PC-9 (cell line): ENCODE measurements at regions not wholly inside any gene's neighbourhood (a gene's known extent, or its start where the extent isn't known, plus 50 kb on each side); places are given as distances from the start of the nearest gene placed in this dataset.
A peak's percentile ranks its signal among the peaks of the same experiment; 100 is the strongest.

ENCODE experiments used
- BruUV-seq: library from RNA; stranded (reverse); fragments of 400-500 nt; replicated peaks from 2 replicates; lab custom pipeline; 2021; lab: Mats Ljungman, UMichigan
- CTCF ChIA-PET: fragments of 300-600 bp; sonication (Branson Sonifier 250); formaldehyde crosslinking; loops from one replicate; lab custom pipeline; 2022; ENCODE audit warnings: antibody characterized with exemption; lab: Charles Lee
- POLR2A ChIA-PET: fragments of 300-600 bp; sonication (Branson Sonifier 250); formaldehyde crosslinking; loops from one replicate; lab custom pipeline; 2022; ENCODE audit warnings: antibody characterized with exemption; ENCODE audit not compliant: unreplicated experiment; lab: Charles Lee
- DNase-seq, 2 experiments: peaks; one replicate each; pipeline versions ENCODE4 v3.0.0 to v3.0.0-alpha.2; 2015 to 2022; ENCODE audit warnings: mixed read lengths in 1 of 2
- H2AFZ ChIP-seq: fragments of 200-600 bp; sonication (generic); 2 replicates; pipeline ENCODE4 v1.8.1; 2017; ENCODE audit warnings: antibody characterized with exemption
- H3F3A ChIP-seq: fragments of 200-600 bp; sonication (generic); 2 replicates; pipeline ENCODE4 v1.8.1; 2017; ENCODE audit warnings: antibody characterized with exemption, mild to moderate bottlenecking, low read depth; ENCODE audit not compliant: insufficient read depth
- H3K27ac ChIP-seq: fragments of 200-600 bp; sonication (generic); 2 replicates; pipeline ENCODE4 v1.6.1; 2016; ENCODE audit warnings: mixed run types
- H3K27me3 ChIP-seq: fragments of 200-600 bp; sonication (generic); 2 replicates; pipeline ENCODE4 v1.6.1; 2016; ENCODE audit warnings: low read depth, mixed run types; ENCODE audit not compliant: insufficient read depth
- H3K36me3 ChIP-seq: fragments of 200-600 bp; sonication (generic); 2 replicates; pipeline ENCODE4 v1.6.1; 2016; ENCODE audit warnings: low read depth, mixed run types
- H3K4me1 ChIP-seq: fragments of 200-600 bp; sonication (generic); replicated peaks from 2 replicates; pipeline ENCODE4 v1.6.1; 2016; ENCODE audit warnings: mixed run types; ENCODE audit not compliant: insufficient read depth
- H3K4me2 ChIP-seq: fragments of 200-600 bp; sonication (generic); 2 replicates; pipeline ENCODE4 v1.6.1; 2017; ENCODE audit warnings: mixed run types
- H3K4me3 ChIP-seq: fragments of 200-600 bp; sonication (generic); 2 replicates; pipeline ENCODE4 v1.6.1; 2016; ENCODE audit warnings: mixed run types
- H3K79me2 ChIP-seq: fragments of 200-600 bp; sonication (generic); 2 replicates; pipeline ENCODE4 v1.6.1; 2017; ENCODE audit warnings: low read depth, mixed run types
- H3K9me2 ChIP-seq: fragments of 200-600 bp; sonication (generic); 2 replicates; pipeline ENCODE4 v1.8.1; 2017; ENCODE audit warnings: mild to moderate bottlenecking; ENCODE audit not compliant: insufficient read depth
- H3K9me3 ChIP-seq: fragments of 200-600 bp; sonication (generic); 2 replicates; pipeline ENCODE4 v1.8.1; 2016; ENCODE audit warnings: low read depth; ENCODE audit not compliant: insufficient read depth
- H4K20me1 ChIP-seq: fragments of 200-600 bp; sonication (generic); 2 replicates; pipeline ENCODE4 v1.8.1; 2017; ENCODE audit not compliant: insufficient read depth
- CTCF ChIP-seq: fragments of 200-600 bp; sonication (generic); conservative IDR thresholded peaks from 2 replicates; pipeline ENCODE4 v1.6.1; 2017; ENCODE audit warnings: mixed run types, antibody characterized with exemption, mild to moderate bottlenecking, moderate library complexity
- EZH2 ChIP-seq: fragments of 200-600 bp; sonication (generic); IDR thresholded peaks from 2 replicates; pipeline ENCODE4 v1.8.0; 2017; ENCODE audit warnings: antibody characterized with exemption, low read depth
- intact Hi-C: fragments of 100-400 bp; cut with micrococcal nuclease; formaldehyde crosslinking; loops from one replicate; pipeline ENCODE4 v1.10.0; 2022; ENCODE audit not compliant: unreplicated experiment

- Histone ChIP-seq H3K4me2 (no peak overlapping the region), H3K9me3 (no peaks in the 10 kb centered on the region), H3K4me1 (no peaks in the 10 kb centered on the region), H2AFZ (no peak overlapping the region), H4K20me1 (no peaks in the 10 kb centered on the region), H3K27me3 (no peaks in the 10 kb centered on the region), H3K36me3 (no peaks in the 10 kb centered on the region), H3K27ac (no peak overlapping the region), H3K9me2 (no peaks in the 10 kb centered on the region), H3K4me3 (no peak overlapping the region), H3F3A (no peaks in the 10 kb centered on the region), H3K79me2 (no peaks in the 10 kb centered on the region)
- ChIA-PET POLR2A (no interaction called here), CTCF (no interaction called here)
- no TSS peak for BruUV-seq
- no peak for TF ChIP-seq CTCF
- TF ChIP-seq EZH2 = no peak
- DNase-seq = no peak
- intact Hi-C loops = no loop called here
Observed at GRCh38 chr5:164593982-164594381, 1088.6 kb downstream of the MAT2B start.

- H2AFZ ChIP-seq = no peak overlapping the region
- no peaks in the 10 kb centered on the region for H4K20me1 ChIP-seq
- no peaks in the 10 kb centered on the region for H3K9me2 ChIP-seq
- no peak overlapping the region for H3K27ac ChIP-seq
- H3F3A ChIP-seq = no peaks in the 10 kb centered on the region
- H3K4me1 ChIP-seq = no peaks in the 10 kb centered on the region
- no peaks in the 10 kb centered on the region for H3K36me3 ChIP-seq
- ChIA-PET POLR2A (no interaction called here), CTCF (no interaction called here)
- BruUV-seq = no TSS peak
- intact Hi-C loops = no loop called here
- TF ChIP-seq EZH2 (no peak), CTCF (peak; percentile 60)
- H3K9me3 ChIP-seq = no peaks in the 10 kb centered on the region
- no peak for DNase-seq
- H3K79me2 ChIP-seq = no peaks in the 10 kb centered on the region
- H3K4me3 ChIP-seq = no peak overlapping the region
- no peaks in the 10 kb centered on the region for H3K27me3 ChIP-seq
- H3K4me2 ChIP-seq = no peak overlapping the region
Observed at GRCh38 chr5:164597293-164597900, 1092.0 kb downstream of the MAT2B start.

- Histone ChIP-seq H4K20me1 (no peaks in the 10 kb centered on the region), H3K4me2 (no peak overlapping the region), H3K27ac (no peak overlapping the region), H3K79me2 (no peaks in the 10 kb centered on the region), H2AFZ (no peak overlapping the region), H3K9me2 (no peaks in the 10 kb centered on the region), H3K4me1 (no peaks in the 10 kb centered on the region), H3K9me3 (no peaks in the 10 kb centered on the region), H3K27me3 (no peaks in the 10 kb centered on the region), H3K36me3 (no peaks in the 10 kb centered on the region), H3K4me3 (no peak overlapping the region), H3F3A (no peaks in the 10 kb centered on the region)
- intact Hi-C loops = no loop called here
- no TSS peak for BruUV-seq
- ChIA-PET CTCF (no interaction called here), POLR2A (no interaction called here)
- DNase-seq = no peak
- TF ChIP-seq EZH2 = no peak
- no peak for TF ChIP-seq CTCF
Observed at GRCh38 chr5:164600274-164600673, 1094.9 kb downstream of the MAT2B start.
